ENCODE measurements at regions not wholly inside any gene's neighbourhood (a gene's known extent, or its start where the extent isn't known, plus 50 kb on each side); places are given as distances from the start of the nearest gene placed in this dataset.

DNA sequence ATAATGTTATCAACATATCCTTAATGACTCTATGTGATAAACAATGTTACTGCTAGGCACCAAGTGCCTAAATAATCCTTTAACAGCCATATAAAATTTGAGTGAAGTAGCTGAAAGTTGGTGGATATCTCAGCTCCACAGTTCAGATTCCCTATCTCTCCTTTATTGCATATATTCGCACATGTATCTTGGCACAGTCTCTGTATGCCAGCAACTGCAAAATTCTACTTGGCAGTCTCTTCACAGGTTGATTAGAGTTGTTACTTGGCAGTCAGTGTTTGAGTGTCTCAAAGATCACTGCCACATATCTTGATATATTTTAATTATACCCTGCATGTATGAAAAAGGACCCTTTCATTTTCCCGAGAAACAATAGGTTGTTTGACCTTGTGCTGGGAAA lies 879.3 kb downstream of the OLFM4 start:
- no peak for DNase-seq

- no peak for DNase-seq
These were observed 892.3 kb downstream of the OLFM4 start for GRCh38 chr13:53920916-53921315.

DNA sequence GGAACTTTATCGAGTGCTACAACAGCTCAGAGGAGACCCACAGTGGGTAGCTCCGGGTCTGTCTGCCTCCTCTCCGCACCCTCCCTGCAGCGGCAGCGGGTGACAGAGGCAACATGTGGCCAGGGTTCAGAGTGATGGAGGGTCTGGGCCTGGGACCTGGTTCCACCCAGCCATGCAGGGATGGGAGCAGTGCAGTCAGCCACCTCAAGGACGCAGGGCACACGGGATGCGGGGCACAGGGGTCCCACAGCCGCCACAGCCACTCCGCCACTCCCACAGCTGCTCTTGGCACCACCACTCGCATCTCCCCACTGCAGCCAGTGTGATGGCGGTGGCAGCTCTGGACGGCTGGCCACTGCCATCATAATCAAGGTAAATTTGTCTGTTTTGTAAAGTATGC lies 892.9 kb downstream of the OLFM4 start:
- no peak for DNase-seq

GRCh38 chr13:53941588-53942190 lies 913.1 kb downstream of the OLFM4 start:
- no peak for DNase-seq

DNA sequence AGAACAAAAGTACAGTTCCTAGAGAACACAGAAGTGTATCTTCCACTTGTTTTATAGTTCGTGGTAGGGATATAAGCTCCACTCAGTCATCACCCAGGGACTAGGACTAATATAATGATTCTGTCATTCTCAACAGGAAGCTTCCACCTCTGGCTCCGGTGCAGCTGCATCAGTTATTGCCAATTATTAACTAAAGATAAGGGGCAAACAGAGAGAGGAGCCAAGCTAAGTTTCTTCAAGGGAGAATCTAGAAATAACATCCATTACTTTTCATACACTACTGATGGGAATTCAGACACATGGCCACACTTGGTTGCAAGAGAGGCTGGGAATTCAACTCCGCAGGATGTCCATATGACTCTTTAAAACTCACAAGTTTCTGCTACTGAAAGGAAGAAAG lies 917.9 kb downstream of the OLFM4 start:
- no peak for DNase-seq

DNA sequence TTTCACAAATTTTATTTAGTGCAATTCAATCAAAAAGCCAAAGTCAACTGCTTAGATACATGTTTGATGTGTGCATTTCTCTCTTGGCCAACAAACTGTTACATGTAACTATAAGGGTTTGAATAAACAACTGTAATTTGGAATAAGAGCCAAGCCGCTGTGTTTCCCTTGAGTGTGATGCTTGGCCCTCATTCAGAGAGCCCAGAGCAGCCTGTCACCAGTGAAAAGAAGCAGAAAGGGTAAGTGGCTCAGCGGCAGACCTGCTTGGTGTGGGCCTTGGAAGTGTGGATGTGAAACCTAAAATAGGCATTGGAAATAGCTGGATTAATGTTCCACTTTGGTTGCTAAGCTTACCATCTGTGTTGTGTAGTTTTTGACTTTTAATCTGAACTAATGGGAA lies 924.6 kb downstream of the OLFM4 start:
- DNase-seq, result no peak
